ENCODE measurements at regions not wholly inside any gene's neighbourhood (a gene's known extent, or its start where the extent isn't known, plus 50 kb on each side); places are given as distances from the start of the nearest gene placed in this dataset.

DNA sequence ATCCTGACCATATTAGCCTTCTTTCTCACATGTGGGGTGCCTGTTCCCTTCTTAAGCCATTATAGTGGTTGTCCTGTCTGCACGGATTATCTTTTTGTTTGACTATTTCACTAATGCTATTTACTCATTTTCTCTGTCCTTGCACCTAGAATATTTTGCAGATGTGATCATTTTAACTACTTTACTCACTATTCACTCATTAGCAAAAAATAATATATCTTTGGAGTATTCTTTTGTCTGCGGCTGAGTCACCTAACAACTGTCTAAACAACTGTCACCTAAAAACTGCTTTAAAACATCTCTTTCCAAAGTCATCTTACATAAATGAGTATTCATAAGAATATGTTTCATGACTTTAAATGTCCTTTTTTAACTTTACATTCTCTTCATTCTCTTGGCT is 87.4 kb downstream of the KCNJ2 start:
- Histone ChIP-seq H3K27ac (ENCODE audit: control insufficient read depth, insufficient read depth, low read length) (no peak overlapping the region), H3K9me1 (ENCODE audit: control insufficient read depth, extremely low read depth, insufficient read depth, low read length) (no peaks in the 10 kb centered on the region), H4K20me1 (ENCODE audit: control insufficient read depth, extremely low read depth, insufficient read depth, low read length) (no peaks in the 10 kb centered on the region), H3K27me3 (ENCODE audit: control insufficient read depth, extremely low read depth, insufficient read depth, low read length) (no peaks in the 10 kb centered on the region), H3K9me3 (ENCODE audit: control insufficient read depth, low read depth, low read length) (no peaks in the 10 kb centered on the region), H3K4me1 (ENCODE audit: control insufficient read depth, extremely low read depth, insufficient read depth, low read length) (no peaks in the 10 kb centered on the region), H3K9ac (ENCODE audit: control insufficient read depth, extremely low read depth, insufficient read depth, low read length) (no peak overlapping the region), H3K4me3 (ENCODE audit: control insufficient read depth in 2 of 3, extremely low read depth in 1 of 3, insufficient read depth in 2 of 3, low read depth in 1 of 3, low read length in 3 of 3) (no peak overlapping the region), H3K4me2 (ENCODE audit: control insufficient read depth, extremely low read depth, insufficient read depth, low read depth, low read length) (no peak overlapping the region), H2AFZ (ENCODE audit: control insufficient read depth, low read length) (no peak overlapping the region), H3K36me3 (ENCODE audit: control insufficient read depth in 2 of 2, extremely low read depth in 1 of 2, insufficient read depth in 2 of 2, low read length in 2 of 2) (no peaks in the 10 kb centered on the region), H3K79me2 (ENCODE audit: control insufficient read depth, insufficient read depth, low read length) (no peaks in the 10 kb centered on the region)
- no peak for FAIRE-seq
- no peak for DNase-seq (ENCODE audit: low read depth, low spot score)
- no peak for TF ChIP-seq EZH2 (IDR thresholded peaks at IDR 0.05; ENCODE audit: low read length)
- dilution Hi-C loops (cut with MboI; ENCODE audit: extremely low pct_ligation_motif_present, low sequenced_read_pairs): no loop called here

GRCh38 chr17:70258465-70258864 is 89.1 kb downstream of the KCNJ2 start:
- DNase-seq (ENCODE audit: low read depth, low spot score) (no peak), FAIRE-seq (no peak)
- no peak overlapping the region for H3K27ac ChIP-seq (ENCODE audit: control insufficient read depth, insufficient read depth, low read length)
- H2AFZ ChIP-seq (ENCODE audit: control insufficient read depth, low read length): no peak overlapping the region
- H3K9me3 ChIP-seq (ENCODE audit: control insufficient read depth, low read depth, low read length): no peaks in the 10 kb centered on the region
- H3K9ac ChIP-seq (ENCODE audit: control insufficient read depth, extremely low read depth, insufficient read depth, low read length): no peak overlapping the region
- no peaks in the 10 kb centered on the region for H3K79me2 ChIP-seq (ENCODE audit: control insufficient read depth, insufficient read depth, low read length)
- H3K9me1 ChIP-seq (ENCODE audit: control insufficient read depth, extremely low read depth, insufficient read depth, low read length): no peaks in the 10 kb centered on the region
- no peaks in the 10 kb centered on the region for H4K20me1 ChIP-seq (ENCODE audit: control insufficient read depth, extremely low read depth, insufficient read depth, low read length)
- H3K4me3 ChIP-seq (ENCODE audit: control insufficient read depth in 2 of 3, extremely low read depth in 1 of 3, insufficient read depth in 2 of 3, low read depth in 1 of 3, low read length in 3 of 3): no peak overlapping the region
- no peaks in the 10 kb centered on the region for H3K27me3 ChIP-seq (ENCODE audit: control insufficient read depth, extremely low read depth, insufficient read depth, low read length)
- no peaks in the 10 kb centered on the region for H3K4me1 ChIP-seq (ENCODE audit: control insufficient read depth, extremely low read depth, insufficient read depth, low read length)
- dilution Hi-C loops (cut with MboI; ENCODE audit: extremely low pct_ligation_motif_present, low sequenced_read_pairs): no loop called here
- TF ChIP-seq CTCF (optimal IDR thresholded peaks at IDR 0.05 in 1 of 3, IDR thresholded peaks at IDR 0.05 in 1 of 3, conservative IDR thresholded peaks at IDR 0.05 in 1 of 3; ENCODE audit: extremely low read depth in 1 of 3, insufficient read depth in 2 of 3, low read length in 3 of 3) (no peak), EZH2 (IDR thresholded peaks at IDR 0.05; ENCODE audit: low read length) (no peak)
- H3K36me3 ChIP-seq (ENCODE audit: control insufficient read depth in 2 of 2, extremely low read depth in 1 of 2, insufficient read depth in 2 of 2, low read length in 2 of 2): no peaks in the 10 kb centered on the region
- H3K4me2 ChIP-seq (ENCODE audit: control insufficient read depth, extremely low read depth, insufficient read depth, low read depth, low read length): no peak overlapping the region

DNA sequence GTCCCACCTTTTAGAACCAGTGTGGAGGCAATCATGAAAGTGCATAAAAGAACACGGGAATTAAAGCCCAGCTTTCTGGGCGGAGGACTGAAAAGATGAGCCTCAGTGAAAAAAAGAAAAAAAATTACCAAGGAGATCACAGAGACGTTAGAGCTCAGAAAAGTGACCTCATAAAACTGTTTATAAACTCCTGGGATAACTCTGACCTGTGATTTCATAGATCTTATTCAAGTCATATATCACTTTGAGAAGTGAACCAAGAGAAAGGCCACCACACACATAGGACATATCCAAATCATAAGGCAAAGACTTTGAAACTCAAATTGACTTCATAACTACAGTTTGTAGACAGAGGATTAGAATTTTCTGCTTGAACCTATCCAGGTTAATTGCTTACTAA is 90.1 kb downstream of the KCNJ2 start:
- Histone ChIP-seq H3K4me2 (ENCODE audit: control insufficient read depth, extremely low read depth, insufficient read depth, low read depth, low read length) (no peak overlapping the region), H3K4me3 (ENCODE audit: control insufficient read depth in 2 of 3, extremely low read depth in 1 of 3, insufficient read depth in 2 of 3, low read depth in 1 of 3, low read length in 3 of 3) (no peak overlapping the region), H3K27me3 (ENCODE audit: control insufficient read depth, extremely low read depth, insufficient read depth, low read length) (no peaks in the 10 kb centered on the region), H3K36me3 (ENCODE audit: control insufficient read depth in 2 of 2, extremely low read depth in 1 of 2, insufficient read depth in 2 of 2, low read length in 2 of 2) (no peaks in the 10 kb centered on the region), H3K9me1 (ENCODE audit: control insufficient read depth, extremely low read depth, insufficient read depth, low read length) (no peaks in the 10 kb centered on the region), H2AFZ (ENCODE audit: control insufficient read depth, low read length) (no peak overlapping the region), H3K27ac (ENCODE audit: control insufficient read depth, insufficient read depth, low read length) (no peak overlapping the region), H3K4me1 (ENCODE audit: control insufficient read depth, extremely low read depth, insufficient read depth, low read length) (no peaks in the 10 kb centered on the region), H3K9ac (ENCODE audit: control insufficient read depth, extremely low read depth, insufficient read depth, low read length) (no peak overlapping the region), H3K9me3 (ENCODE audit: control insufficient read depth, low read depth, low read length) (no peaks in the 10 kb centered on the region), H3K79me2 (ENCODE audit: control insufficient read depth, insufficient read depth, low read length) (no peaks in the 10 kb centered on the region), H4K20me1 (ENCODE audit: control insufficient read depth, extremely low read depth, insufficient read depth, low read length) (no peaks in the 10 kb centered on the region)
- dilution Hi-C loops (cut with MboI; ENCODE audit: extremely low pct_ligation_motif_present, low sequenced_read_pairs): no loop called here
- no peak for FAIRE-seq
- DNase-seq (ENCODE audit: low read depth, low spot score): no peak
- no peak for TF ChIP-seq EZH2 (IDR thresholded peaks at IDR 0.05; ENCODE audit: low read length)
- TF ChIP-seq CTCF (optimal IDR thresholded peaks at IDR 0.05 in 1 of 3, IDR thresholded peaks at IDR 0.05 in 1 of 3, conservative IDR thresholded peaks at IDR 0.05 in 1 of 3; ENCODE audit: extremely low read depth in 1 of 3, insufficient read depth in 2 of 3, low read length in 3 of 3): no peak

Measured in keratinocyte (primary cell).